ENCODE measurements at regions not wholly inside any gene's neighbourhood (a gene's known extent, or its start where the extent isn't known, plus 50 kb on each side); places are given as distances from the start of the nearest gene placed in this dataset.

GRCh38 chr9:1804128-1804865, 210.8 kb upstream of the SMARCA2 start:
- ChIA-PET CTCF (no interaction called here), POLR2A (no interaction called here)
- Mint-ChIP-seq H3K4me3 (no peak overlapping the region), H3K9me3 (no peaks in the 10 kb centered on the region), H3K36me3 (ENCODE audit: low read depth) (no peaks in the 10 kb centered on the region), H3K27me3 (peaks cover 1% of the 10 kb centered on the region), H3K27ac (no peak overlapping the region), H3K4me1 (peaks cover 4% of the 10 kb centered on the region)
- peak; percentile 9 for DNase-seq

DNA sequence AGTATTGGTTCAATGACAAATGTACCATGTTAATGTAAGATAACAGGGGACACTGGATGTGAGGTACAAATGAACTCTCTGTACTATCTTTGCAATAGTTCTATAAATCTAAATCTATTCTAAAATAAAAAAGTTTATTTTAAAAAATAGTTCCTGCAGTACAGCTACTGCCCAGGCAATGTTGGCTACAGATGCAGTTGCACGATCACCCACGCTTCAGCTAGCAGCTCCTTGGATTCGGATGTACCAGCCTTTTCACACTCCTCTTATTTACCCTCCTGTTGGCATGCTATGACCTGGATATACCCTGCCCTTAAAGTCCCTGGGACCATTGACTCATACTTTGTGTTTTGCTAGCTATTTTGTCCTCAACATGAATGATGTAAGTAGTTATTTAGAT, 185.4 kb upstream of the SMARCA2 start:
- Mint-ChIP-seq H3K4me1 (no peaks in the 10 kb centered on the region), H3K27ac (no peak overlapping the region), H3K36me3 (ENCODE audit: low read depth) (no peaks in the 10 kb centered on the region), H3K4me3 (no peak overlapping the region), H3K27me3 (peaks cover 9% of the 10 kb centered on the region), H3K9me3 (no peaks in the 10 kb centered on the region)
- no peak for DNase-seq
- ChIA-PET CTCF (no interaction called here), POLR2A (no interaction called here)

GRCh38 chr9:1832960-1833359, 182.2 kb upstream of the SMARCA2 start:
- Mint-ChIP-seq H3K4me3 (no peak overlapping the region), H3K4me1 (no peaks in the 10 kb centered on the region), H3K27ac (no peak overlapping the region), H3K9me3 (no peaks in the 10 kb centered on the region), H3K36me3 (ENCODE audit: low read depth) (no peaks in the 10 kb centered on the region), H3K27me3 (peaks cover 2% of the 10 kb centered on the region)
- ChIA-PET CTCF (no interaction called here), POLR2A (no interaction called here)
- DNase-seq = no peak

DNA sequence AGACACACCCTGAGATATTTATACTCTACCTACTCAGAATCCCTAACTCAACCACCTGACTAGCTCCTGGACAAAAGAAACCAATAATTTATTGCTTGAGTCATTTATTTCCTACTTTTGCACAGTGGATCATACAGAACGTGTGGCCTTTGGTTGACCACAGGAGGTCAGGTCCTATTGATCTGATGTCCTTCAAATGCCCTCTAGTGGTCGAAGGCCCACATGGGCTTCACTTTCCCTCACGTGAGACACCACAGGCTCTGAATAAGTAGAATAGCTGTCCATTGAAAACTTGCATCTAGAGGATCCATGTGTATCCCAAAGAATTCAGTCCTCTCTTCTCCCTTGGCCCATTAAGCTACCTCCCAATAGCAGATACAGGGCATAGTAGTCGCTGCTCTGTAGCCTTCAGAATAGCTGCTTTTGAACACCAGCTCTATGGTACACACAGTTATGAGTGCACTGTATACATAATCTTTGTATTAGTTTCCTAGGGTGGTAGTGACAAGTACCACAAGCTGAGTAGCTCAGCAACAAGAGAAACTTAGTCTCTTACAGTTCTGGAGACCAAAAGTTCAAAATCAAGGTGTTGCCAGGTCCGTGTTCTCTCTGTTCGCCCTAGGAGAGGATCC, 177.6 kb upstream of the SMARCA2 start:
- no peak for DNase-seq
- Mint-ChIP-seq H3K27me3 (no peaks in the 10 kb centered on the region), H3K36me3 (ENCODE audit: low read depth) (no peaks in the 10 kb centered on the region), H3K27ac (no peak overlapping the region), H3K9me3 (no peaks in the 10 kb centered on the region), H3K4me3 (no peak overlapping the region), H3K4me1 (no peaks in the 10 kb centered on the region)
- CTCF ChIA-PET = interaction anchor here (0.6 kb wide), 1 partner anchor 339 kb away, joined by 6 read pairs; no protein-coding TSS in a partner anchor
- POLR2A ChIA-PET = no interaction called here

DNA sequence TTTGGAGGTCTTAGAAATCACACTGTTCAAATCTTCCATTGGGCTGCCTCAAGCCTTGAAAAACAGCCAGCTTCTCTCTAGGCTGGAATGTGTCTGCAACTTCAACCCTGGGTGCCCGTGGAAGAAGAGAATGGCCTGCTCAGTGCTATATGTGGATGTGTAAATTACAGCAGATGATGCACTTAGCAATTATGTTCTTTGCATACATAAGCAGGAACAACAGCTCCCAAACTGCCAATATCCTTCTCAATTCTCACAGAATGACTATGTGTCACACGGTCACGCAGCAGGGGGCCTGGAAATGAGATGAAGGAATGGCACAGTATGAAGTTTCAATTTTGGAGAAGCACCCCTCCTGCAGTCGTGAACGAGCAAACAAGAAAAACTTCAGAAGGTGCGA, 175.2 kb upstream of the SMARCA2 start:
- DNase-seq = no peak
- Mint-ChIP-seq H3K27ac (no peak overlapping the region), H3K4me3 (no peak overlapping the region), H3K27me3 (no peaks in the 10 kb centered on the region), H3K4me1 (no peaks in the 10 kb centered on the region), H3K9me3 (no peaks in the 10 kb centered on the region), H3K36me3 (ENCODE audit: low read depth) (no peaks in the 10 kb centered on the region)
- POLR2A ChIA-PET = no interaction called here
- CTCF ChIA-PET = interaction anchor here (0.7 to 1.0 kb wide), 2 partner anchors 29 to 120 kb away, joined by 3 to 4 read pairs; no protein-coding TSS in a partner anchor

DNA sequence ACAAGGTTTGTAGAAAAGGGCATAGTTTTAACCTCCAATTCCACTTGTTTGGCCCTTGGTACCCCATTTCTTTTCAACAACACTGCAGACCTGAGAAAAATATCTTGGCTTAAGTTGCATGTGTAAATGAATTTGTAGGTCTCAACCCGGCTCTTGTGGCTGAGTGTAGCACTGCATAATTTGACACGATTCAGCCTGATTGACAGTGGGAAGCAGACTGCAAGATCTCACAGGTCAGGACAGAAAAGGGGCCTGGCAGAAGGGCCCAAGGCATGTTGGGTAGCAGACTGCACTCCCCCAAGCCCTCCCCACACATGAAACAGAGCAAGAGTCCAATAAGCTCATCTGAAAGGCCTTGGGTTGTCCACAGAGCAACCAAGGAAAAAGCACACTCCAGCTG, 169.7 kb upstream of the SMARCA2 start:
- ChIA-PET CTCF (no interaction called here), POLR2A (no interaction called here)
- Mint-ChIP-seq H3K27ac (no peak overlapping the region), H3K36me3 (ENCODE audit: low read depth) (no peaks in the 10 kb centered on the region), H3K4me3 (no peak overlapping the region), H3K27me3 (no peaks in the 10 kb centered on the region), H3K4me1 (no peaks in the 10 kb centered on the region), H3K9me3 (no peaks in the 10 kb centered on the region)
- DNase-seq = no peak

- Mint-ChIP-seq H3K36me3 (ENCODE audit: low read depth) (no peaks in the 10 kb centered on the region), H3K4me1 (no peaks in the 10 kb centered on the region), H3K4me3 (no peak overlapping the region), H3K27me3 (no peaks in the 10 kb centered on the region), H3K27ac (no peak overlapping the region), H3K9me3 (peaks cover 4% of the 10 kb centered on the region)
- DNase-seq = no peak
- CTCF ChIA-PET = no interaction called here
- POLR2A ChIA-PET = no interaction called here
Measured at GRCh38 chr9:1855726-1856125, 159.4 kb upstream of the SMARCA2 start.

- Mint-ChIP-seq H3K36me3 (ENCODE audit: low read depth) (no peaks in the 10 kb centered on the region), H3K27ac (no peak overlapping the region), H3K4me3 (no peak overlapping the region), H3K4me1 (peaks cover 8% of the 10 kb centered on the region), H3K9me3 (peaks cover 4% of the 10 kb centered on the region), H3K27me3 (peaks cover 3% of the 10 kb centered on the region)
- CTCF ChIA-PET = no interaction called here
- DNase-seq = no peak
- POLR2A ChIA-PET = no interaction called here
Measured at GRCh38 chr9:1857808-1858207, 157.3 kb upstream of the SMARCA2 start.

DNA sequence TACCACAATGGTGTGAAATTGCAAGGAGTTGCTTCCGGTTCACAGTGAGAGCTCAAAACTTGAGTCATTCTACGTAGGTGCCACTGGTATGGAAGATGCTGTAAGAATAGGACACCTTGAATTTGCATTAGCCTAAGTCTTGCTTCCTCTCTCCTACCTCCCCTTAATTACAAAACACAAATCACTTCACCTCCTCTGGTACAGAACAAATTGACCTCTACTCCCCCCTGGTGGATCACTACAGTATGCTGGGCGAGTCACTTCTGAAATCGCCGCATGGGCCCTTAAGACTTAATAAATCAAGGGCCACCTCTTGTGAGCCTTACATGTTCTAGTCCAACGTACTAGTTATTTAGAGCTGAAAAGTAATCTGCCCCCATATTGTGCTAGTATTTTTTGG, 145.3 kb upstream of the SMARCA2 start:
- no peaks in the 10 kb centered on the region for H3K9me3 Mint-ChIP-seq
- H3K4me3 Mint-ChIP-seq = no peak overlapping the region
- no peaks in the 10 kb centered on the region for H3K4me1 Mint-ChIP-seq
- H3K27me3 Mint-ChIP-seq = peaks cover 16% of the 10 kb centered on the region
- POLR2A ChIA-PET = no interaction called here
- DNase-seq = peak; percentile 36
- H3K27ac Mint-ChIP-seq = no peak overlapping the region
- CTCF ChIA-PET = no interaction called here
- H3K36me3 Mint-ChIP-seq (ENCODE audit: low read depth) = no peaks in the 10 kb centered on the region

GRCh38 chr9:1870915-1871314, 144.2 kb upstream of the SMARCA2 start:
- Mint-ChIP-seq H3K36me3 (ENCODE audit: low read depth) (no peaks in the 10 kb centered on the region), H3K4me3 (no peak overlapping the region), H3K4me1 (peaks cover 4% of the 10 kb centered on the region), H3K27ac (no peak overlapping the region), H3K27me3 (peaks cover 16% of the 10 kb centered on the region), H3K9me3 (no peaks in the 10 kb centered on the region)
- ChIA-PET POLR2A (no interaction called here), CTCF (no interaction called here)
- DNase-seq = no peak

DNA sequence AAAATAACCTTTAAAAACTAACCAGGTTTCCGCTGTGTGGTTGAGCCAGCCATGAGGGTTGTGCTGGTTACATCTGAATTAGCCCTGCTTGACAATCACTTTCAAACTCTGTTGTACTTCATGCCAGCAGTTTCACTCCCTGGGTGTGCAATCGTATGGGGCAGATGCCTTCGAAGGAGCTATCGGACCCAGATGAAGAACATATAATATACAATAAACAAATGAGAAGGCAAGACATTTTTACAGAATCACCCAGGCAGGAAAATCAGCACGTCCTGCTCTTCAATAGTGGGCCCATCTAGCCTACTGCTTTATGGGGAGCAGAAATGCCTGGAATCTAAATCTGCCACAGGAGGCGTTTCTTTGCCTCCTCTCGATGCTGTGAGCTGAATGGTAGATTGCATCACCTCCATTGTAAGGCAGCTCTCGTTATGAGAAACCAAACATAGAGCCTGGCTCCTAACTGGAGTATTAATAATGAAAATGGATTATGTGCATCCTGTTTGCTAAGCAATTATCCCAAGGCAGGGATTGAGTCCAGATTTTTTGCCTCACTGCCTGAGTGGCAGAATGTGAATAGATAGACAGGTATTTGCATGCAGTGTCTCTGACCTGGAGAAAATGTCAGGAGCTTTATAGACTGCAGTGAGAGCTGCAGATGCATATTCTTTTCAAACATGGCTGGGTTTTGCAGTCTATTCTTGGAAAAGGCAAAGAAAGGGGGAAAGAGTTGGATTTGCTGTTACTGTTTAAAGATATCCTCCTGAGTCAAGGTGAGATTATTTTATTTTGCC, 143.3 kb upstream of the SMARCA2 start:
- H3K9me3 Mint-ChIP-seq = no peaks in the 10 kb centered on the region
- CTCF ChIA-PET = no interaction called here
- peaks cover 12% of the 10 kb centered on the region for H3K4me1 Mint-ChIP-seq
- no peaks in the 10 kb centered on the region for H3K36me3 Mint-ChIP-seq (ENCODE audit: low read depth)
- peaks cover 10% of the 10 kb centered on the region for H3K27me3 Mint-ChIP-seq
- H3K4me3 Mint-ChIP-seq = no peak overlapping the region
- DNase-seq = no peak
- POLR2A ChIA-PET = no interaction called here
- no peak overlapping the region for H3K27ac Mint-ChIP-seq

GRCh38 chr9:1875251-1875851, 139.8 kb upstream of the SMARCA2 start:
- DNase-seq = no peak
- H3K27ac Mint-ChIP-seq = no peak overlapping the region
- POLR2A ChIA-PET = no interaction called here
- H3K36me3 Mint-ChIP-seq (ENCODE audit: low read depth) = no peaks in the 10 kb centered on the region
- H3K9me3 Mint-ChIP-seq = no peaks in the 10 kb centered on the region
- H3K4me3 Mint-ChIP-seq = no peak overlapping the region
- no peaks in the 10 kb centered on the region for H3K27me3 Mint-ChIP-seq
- CTCF ChIA-PET = no interaction called here
- peaks cover 14% of the 10 kb centered on the region for H3K4me1 Mint-ChIP-seq

GRCh38 chr9:1875921-1876448, 139.2 kb upstream of the SMARCA2 start:
- Mint-ChIP-seq H3K36me3 (ENCODE audit: low read depth) (no peaks in the 10 kb centered on the region), H3K9me3 (no peaks in the 10 kb centered on the region), H3K4me3 (no peak overlapping the region), H3K27ac (no peak overlapping the region), H3K27me3 (no peaks in the 10 kb centered on the region), H3K4me1 (peaks cover 14% of the 10 kb centered on the region)
- ChIA-PET CTCF (interaction anchor here (0.9 kb wide), 1 partner anchor 46 kb away, joined by 3 read pairs; no protein-coding TSS in a partner anchor), POLR2A (no interaction called here)
- DNase-seq = no peak
